Embryonic facial prominence (tissue), 1 donor: ENCODE measurements at regions not wholly inside any gene's neighbourhood (a gene's known extent, or its start where the extent isn't known, plus 50 kb on each side); places are given as distances from the start of the nearest gene placed in this dataset.
"Not testable (repeated sequence)": the region's sequence is repeated elsewhere in the genome, so short reads cannot be mapped to it uniquely, and the experiment has no call there.

Source experiments
- DNase-seq: peaks from one replicate; pipeline ENCODE4 v3.0.0-alpha.2; 2016; ENCODE audit errors: extremely low spot score

DNA sequence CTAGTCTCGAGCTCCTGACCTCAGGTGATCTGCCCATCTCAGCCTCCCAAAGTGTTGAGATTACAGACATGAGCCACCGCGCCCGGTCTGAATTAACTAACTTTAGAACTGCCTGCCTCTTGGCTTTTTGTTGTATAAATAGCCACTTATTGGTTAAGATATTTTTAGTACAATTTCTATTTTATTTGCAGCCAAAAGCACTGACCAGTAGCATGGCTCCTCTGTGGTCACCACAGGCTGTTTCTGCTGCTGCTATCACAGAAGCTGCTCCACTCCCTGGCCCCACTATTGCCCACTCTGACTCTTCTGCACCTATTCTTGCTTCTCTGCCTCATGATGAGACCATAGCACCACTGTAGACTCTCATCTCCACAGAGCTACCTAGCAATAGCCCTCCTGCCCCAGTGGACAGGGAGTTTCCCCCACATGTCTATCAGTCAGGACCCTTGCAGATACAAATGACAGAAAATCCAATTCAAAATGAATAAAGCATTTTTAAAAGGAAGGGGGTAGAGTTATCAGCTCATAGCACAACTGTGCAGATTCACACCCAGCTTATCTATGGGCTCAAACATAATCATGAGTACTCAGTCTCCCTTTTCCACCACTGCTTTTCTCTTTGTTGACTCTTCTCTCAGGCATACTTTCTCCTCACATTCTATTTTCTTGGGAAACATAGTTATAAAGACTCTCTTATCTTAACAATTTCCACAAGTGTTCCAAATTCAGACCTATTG is 151.8 kb upstream of the EPB41L4A start:
- DNase-seq: no peak

DNA sequence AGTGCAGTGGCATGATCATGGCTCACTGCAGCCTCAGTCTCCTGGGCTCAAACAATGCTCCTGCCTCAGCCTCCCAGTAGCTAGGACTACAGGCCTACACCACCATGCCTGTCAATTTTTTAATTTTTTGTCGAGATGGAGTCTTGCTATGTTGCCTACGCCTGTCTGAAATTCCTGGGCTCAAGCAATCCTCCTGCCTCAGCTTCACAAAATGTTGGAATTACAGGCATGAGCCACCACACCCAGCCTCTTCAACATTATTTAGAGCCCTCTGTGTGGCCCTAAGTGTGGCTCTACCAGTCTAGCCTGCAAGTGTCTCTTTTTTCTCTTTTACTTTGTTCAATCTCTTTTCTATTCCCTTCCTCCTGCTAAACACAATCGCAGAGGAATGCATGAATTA is 154.4 kb upstream of the EPB41L4A start:
- no peak for DNase-seq

DNA sequence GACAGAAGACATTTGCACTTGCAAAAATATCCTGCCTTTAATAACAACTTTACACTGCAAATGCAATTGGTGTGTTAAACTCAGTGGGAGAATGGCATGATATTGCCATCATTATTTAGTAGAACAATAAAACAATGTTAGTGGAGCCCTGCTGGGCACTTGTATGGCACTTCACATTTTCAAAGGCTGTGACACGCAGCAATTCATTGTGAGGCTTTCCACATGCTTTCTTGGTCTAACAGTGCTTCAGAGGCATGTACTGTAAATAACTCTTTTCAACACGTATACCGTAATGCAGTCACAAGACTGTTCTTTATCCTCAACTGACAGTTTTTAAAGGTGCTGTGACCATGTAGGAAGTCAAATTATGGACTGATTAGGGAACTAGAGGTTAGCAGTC is 155.5 kb upstream of the EPB41L4A start:
- no peak for DNase-seq

DNA sequence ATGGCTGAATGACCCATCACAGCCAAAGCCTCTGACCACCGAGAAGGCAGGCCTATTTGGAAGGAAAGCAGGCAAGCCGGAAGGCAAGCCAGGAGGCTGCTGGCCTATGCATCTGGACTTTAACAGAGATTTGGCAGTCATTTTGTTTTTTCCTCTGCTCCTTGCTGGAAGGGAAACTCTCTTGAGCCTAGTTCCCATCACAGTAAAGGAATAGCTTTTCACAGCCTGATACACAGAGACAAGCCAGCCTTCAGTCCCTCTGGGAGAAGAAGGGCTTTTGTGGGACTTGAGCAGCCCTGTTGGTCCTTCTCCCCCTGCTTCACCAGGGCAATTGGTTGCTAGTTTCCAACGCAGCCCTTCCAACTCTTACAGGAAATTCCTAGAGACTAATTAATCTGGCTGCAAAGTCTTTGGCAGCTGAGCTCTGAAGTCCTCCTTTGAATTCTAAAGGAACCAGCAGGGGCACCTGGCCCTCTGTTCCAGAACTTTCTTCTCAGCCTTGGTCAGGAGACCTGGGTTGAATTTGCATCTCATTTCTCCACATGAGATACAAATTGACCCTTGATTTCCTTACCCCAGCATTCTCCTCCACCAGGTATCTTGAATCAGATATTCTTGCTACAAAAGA is 157.3 kb upstream of the EPB41L4A start:
- DNase-seq: no peak

DNA sequence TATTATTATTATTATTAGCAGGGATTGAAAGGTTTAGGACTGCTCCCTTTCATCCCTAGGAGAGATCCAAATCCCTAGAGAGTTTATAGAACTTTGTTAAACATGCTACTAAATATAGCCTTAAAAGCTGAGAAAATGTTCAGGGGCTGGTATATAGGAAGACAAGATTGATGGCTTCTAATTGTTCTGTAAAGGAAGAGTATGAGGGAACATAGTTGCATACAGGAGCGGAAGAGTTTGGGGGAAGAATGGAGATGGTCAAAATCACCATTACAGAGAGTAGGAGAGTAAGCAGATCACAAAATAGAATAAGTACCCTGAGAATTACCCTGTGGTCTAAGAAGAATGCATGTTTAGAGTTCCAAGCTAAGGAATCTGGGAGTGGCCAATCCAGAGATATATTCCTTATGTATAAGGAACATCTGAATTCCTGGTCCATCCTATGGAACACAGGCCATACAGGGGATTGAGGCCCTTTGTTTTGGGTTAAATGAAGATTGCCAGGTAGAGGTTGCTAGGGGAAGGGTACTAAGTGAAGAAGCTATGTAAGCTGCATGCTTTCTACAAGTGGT is 158.0 kb upstream of the APC start:
- no peak for DNase-seq

DNA sequence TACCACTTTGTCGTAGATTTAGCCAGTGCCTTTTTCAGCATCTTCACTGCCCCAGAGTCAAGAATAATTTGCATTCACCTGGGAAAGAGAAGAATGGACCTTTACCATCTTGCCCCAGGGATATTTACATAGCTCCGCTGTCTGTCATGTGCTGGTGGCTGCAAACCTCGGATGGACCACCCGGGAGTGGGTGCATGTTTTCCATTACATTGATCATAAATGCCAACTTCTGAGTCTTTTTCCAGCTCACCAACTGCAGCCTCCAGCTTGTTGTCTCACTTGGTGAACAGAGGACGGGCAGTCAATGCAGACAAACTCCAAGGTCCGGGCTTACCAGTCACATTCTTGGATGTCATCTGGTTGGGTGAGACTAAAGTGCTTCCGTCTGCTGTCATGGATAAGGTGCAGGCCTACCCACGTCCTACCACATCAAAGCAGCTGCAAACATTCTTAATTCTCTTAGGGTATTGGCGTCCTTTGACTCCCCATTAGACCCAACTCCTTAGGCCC is 155.8 kb upstream of the APC start:
- no peak for DNase-seq

DNA sequence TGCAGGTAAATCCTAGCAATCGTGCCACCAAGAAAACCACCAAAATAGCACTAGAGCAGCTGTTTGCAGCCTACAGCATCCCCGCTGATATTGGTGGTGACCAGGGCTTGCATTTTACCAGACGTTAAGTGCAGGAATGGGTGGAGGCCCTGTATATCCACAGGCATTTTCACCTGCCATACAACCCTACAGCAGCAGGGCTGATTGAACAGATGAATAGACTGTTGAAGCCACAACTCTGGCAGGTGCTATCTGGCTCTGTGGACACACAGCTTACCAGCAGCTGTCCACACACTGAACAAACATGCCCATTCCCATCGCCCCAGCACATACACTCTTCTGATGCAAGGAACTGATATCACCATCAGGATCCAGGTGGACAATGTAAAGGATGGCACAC is 154.5 kb upstream of the APC start:
- DNase-seq: no peak

DNA sequence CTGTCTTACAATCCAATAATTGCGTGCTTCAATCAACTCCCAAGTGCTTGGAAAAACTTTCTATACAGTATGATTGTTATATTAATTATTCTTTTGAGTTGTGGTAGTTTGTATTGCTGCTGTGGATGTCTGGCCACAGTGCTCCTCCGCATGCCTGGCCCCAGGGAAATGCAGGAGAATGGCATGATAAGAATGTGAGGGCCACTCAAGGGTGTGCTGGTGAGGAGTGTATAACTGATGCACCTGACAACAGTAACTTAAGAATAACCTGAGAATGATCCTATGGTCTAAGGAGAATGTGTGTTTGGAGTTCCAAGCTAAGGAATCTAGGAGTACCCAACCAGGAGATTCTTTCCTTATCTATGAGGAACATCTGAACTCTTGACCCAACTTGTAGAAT is 152.9 kb upstream of the APC start:
- no peak for DNase-seq

DNA sequence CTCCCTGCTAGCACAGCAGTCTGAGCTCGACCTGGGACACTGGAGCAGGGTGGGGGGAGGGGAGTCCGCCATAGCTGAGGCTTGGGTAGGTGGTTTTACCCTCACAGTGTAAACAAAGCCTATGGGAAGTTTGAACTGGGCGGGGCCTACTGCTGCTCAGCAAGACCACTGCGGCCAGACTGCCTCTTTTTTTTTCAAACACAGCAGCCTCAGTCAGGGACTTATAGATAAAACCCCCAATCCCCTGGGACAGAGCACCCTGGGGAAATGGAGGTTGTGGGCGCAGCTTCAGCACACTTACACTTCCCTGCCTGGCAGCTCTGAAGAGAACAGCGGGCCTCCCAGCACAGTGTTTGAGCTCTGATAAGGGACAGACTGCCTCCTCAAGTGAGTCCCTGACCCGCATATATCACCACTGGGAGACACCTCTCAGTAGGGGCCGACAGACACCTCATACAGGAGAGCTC is 151.1 kb upstream of the APC start:
- DNase-seq: no peak

DNA sequence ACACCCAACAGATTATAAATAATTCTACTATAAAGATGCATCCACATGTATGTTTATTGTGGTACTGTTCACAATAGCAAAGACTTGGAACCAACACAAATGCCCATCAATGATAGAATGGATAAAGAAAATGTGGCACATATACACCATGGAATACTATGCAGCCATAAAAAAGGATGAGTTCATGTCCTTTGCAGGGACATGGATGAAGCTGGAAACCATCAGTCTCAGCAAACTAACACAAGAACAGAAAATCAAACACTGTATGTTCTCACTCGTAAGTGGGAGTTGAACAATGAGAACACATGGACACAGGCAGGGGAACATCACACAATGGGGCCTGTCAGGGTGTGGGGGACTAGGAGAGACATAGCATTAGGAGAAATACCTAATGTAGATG is 146.8 kb upstream of the APC start:
- DNase-seq: not testable (repeated sequence)

DNA sequence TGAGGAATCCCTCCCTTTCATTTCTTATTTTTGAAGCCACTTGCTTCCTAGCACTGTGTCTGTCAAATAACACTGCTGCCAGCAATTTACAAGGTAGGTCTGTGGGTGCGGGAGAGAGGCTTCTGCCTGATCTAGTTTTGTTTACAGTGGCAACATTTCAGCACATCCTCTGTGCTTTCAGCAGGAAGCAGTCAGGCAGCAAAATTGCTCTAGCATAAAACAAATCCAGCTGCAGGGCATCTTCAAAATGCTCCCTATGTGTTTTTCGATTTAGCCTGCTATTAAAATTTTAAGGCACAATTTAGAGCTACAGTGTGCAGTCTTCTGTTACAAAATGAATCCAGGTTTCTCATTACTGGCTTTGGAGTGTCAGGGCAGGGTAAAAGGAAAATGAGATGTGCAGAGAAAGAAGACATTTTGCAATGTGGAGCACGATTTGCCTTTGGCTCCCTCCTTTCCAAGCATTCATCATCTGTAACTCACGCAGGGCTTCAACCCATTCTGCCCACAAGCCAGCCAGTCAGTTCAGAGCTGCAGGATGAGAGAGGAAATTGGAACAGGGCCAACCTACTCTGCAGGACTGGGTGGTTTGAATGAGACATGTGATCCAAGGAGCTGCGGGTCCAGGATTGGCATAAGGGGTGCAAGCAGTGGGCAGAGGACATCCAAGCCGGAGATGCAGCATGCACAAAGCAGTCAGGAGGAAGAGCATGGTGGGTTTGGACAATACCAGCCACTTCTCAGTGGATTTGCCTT is 143.4 kb upstream of the APC start:
- no peak for DNase-seq

DNA sequence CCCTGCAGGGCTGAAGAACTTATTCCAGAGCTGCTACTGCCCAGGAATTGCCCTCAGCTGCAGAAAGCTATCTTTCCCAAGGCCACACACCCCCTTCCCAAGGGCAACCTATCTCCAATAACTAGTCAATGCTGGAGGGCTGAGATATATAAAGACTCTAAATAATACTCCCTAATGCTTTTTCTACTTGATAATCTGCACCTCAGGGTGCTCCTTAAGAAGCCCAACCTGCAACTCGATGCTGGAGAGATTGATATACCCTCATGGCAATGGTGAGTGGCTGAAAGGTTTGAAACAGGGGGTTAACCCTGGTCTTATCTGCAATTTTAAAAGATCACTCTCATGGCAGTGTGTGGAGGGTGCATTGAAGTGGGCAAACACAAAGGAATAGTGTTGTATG is 142.7 kb upstream of the APC start:
- no peak for DNase-seq

DNA sequence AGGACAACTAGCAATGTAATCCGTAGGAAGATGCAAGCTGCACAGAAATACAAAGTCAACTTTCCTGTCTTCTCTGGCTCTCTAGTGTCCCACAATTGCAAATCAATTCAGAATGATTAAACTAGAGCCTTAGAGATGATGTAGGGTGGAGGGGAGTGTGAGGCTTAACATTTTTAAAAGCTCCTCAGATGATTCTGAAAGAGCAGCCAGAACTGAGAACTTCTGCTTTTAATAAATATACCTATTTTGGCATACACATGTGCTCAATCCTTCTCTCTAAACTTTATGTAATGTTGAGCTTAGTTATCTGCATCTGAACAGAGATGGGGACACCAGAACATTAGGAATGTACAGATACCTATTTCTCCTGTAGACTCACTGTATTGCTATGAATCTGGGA is 139.9 kb upstream of the APC start:
- no peak for DNase-seq

DNA sequence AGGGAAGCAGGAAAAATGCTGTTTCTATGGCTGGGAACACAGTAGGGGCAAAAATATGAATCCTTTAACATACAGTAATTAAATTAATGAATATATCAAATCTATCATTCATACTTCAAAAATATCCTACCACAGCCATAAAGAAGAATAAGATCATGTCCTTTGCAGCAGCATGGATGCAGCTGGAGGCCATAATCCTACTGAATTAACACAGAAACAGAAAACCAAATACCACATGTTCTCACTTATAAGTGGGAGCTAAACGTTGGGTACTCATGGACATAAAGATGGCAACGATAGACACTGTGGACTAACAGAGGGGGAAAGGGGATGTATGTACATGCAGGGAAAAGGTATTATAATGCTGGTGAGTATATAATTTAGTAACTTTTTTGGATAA is 137.2 kb upstream of the APC start:
- not testable (repeated sequence) for DNase-seq

DNA sequence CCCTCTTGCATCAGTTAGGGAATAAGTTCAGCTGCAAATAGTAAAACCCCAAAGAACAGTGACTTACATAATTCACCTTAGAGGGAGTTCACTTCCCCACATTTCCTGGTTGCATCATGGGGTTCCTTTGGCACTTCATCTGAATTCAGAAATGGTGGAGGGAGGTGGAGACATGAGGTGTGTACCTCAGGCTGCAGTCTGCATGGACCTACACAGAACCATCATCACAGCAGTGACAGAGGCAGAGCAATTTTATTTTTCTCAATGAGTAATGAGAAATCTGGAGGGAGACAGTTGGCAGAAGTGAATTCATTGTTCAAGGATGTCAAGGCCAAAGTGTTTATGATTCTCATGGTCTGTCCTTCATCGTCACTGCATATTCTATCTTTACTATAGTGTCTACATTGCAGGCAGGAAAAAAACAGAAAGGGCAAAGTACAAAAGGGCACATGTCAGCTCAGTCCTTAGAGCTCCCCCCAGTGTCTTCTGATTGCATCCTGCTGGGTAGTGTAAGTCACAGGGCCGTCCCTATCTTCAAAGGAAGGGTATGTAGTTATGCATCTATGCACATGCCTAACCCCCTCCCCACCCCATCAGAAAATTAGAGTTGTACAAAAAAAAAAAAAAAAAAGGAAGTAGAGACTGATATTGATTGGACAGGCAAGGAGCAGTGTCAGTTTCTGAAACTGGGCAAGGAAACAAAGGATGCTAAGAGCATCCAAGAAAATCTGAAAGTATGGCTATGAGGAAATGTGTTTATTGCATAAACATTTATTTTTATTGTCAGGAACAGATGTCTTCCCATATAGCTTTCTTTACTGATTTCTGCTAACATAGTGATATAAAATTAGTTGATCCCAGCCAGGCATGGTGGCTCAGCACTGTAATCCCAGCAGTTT is 132.7 kb upstream of the APC start:
- no peak for DNase-seq

DNA sequence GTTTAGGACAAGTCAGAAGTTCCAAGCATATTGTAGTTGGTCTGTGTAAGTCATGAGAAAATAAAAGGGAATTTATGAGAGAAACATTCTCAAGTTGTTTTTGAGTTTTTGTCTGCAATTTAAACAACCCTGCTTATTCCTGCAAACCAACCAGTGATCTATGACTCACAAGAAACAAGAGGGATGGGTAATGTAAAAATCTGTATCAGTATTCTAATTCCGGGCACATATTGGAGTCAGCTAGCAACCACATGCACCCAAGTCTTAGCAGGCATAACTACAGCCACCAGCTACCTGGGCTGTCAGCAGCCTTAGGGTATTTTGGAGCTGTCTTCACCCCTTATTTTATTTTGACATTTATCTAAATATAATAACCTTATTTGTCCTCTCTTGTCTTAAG is 128.7 kb upstream of the APC start:
- no peak for DNase-seq

DNA sequence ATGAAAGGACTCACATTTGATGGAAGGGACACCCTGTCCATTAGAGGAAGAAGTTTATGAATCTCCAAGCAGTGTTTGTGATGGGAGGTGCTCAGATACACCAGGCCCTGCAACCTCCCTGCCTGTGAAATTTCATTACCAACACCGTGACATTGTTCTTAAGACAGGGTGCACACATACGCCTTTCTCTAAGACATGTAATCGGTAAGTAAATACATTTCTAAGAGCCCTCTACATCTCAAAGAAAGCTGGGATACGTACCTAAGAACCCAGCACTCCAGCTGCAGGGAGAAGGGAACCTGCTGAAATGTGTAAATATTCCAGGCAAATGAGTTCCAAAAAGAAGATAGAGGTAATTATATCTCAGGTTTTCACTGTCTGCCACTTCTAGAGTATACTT is 125.0 kb upstream of the APC start:
- DNase-seq: no peak

DNA sequence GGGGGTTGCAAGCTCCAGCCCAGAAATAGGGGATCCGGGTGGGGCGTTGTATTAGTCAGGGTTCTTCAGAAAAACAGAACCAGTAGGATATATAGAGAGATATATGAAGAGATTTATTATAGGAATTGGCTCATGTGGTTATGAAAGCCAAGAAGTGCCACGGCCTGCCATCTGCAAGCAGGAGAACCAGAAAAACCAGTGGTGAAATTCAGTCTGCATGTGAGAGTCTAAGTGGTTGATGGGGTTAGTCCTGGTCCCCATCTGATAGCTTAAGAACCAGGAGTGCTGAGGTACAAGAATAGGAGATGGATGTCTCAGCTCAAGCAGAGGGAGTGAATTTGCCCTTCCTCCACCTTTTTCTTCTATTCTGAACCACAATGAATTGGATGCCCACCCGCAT is 123.4 kb upstream of the APC start:
- no peak for DNase-seq

DNA sequence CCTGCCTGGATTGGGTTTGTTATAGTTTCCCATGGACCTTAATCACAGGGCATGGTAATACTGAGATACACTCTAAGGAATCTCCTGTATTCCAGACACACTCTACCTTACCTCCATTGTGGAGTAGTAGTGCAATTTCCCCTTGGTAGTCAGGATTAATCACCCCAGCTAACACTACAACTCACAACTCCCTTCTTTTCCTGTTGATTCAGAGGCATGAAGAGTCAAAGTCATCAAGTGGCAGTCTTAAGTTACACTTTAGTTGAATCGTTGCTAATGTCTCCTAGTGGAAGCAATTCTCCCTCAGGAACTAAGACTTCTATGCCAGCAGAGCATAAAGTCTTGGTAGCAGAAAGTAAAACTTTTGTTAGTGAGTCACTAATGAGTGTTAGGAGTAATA is 122.7 kb upstream of the APC start:
- DNase-seq: no peak

DNA sequence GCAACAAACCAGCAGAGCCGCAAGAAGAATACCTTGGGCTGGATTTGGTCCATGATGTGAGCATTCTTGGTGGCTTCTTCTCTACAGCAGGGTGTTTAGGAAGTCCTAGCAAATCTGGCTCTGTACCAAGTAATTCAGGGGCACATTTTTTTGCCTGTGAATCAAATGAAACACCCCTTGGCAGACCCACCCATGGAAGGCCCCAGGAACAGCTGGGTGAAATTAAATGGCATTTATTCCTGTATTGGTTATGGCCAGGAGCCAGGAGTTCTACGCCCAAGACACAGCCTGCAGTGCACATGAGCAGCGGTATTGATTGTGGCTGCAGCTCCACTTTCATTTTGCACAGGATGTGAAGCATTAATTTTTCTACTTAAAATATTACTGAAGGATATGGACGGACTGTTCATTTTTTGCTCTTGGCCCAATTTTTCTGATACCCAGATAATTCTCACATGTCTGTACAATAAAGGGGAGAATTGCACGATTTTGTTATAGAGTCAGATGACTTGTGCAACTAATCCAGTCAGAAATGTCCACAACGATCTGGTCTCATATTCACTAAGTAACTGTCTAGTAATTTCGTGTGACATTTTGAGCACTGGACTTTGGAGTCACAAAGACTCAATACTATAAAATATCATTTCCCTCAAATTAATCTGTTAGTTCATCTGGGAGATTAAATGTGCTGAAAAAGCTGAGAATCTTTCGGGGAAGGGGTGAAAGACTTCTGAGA is 120.7 kb upstream of the APC start:
- DNase-seq: no peak

DNA sequence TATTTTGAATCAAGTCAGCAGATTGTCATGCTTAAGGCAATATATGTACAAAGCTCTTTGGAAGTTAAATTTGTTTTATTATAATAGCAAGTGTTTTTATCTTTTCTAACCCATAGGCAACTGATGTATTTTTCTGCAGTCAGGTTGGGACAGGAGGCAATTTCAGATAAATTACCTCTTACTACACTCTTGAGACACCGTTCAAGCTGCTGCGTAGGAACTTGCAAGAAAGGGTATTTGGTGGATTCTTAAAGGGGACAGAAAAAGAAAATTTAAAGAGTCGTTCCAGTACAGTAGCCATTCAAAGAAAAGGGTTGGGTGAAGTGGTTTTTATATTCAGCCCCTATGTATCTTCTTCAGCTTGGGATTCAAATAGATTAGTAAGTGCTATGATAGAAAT is 112.4 kb upstream of the APC start:
- DNase-seq: no peak
